ENCODE measurements at regions not wholly inside any gene's neighbourhood (a gene's known extent, or its start where the extent isn't known, plus 50 kb on each side); places are given as distances from the start of the nearest gene placed in this dataset.

DNA sequence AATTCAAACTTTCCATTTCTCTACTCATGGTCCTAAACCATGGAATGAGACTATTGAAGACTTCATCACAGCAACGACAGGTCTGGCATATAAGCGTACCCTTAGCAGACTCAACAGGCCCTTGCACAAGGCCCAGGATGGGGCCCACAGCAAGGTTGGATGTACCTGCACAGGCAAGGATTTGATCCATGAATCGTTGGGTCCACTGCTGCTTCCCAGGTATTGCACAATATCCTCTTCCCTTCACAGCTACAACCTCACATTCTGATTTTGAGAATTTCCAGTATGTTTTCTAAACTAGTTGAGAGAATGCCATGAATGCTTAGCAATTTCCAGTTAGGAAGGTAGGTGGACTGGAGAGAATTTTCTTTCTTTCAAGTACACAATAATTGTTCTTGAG is 515.8 kb downstream of the SUCLG1 start:
- TF ChIP-seq, protein P1, sequence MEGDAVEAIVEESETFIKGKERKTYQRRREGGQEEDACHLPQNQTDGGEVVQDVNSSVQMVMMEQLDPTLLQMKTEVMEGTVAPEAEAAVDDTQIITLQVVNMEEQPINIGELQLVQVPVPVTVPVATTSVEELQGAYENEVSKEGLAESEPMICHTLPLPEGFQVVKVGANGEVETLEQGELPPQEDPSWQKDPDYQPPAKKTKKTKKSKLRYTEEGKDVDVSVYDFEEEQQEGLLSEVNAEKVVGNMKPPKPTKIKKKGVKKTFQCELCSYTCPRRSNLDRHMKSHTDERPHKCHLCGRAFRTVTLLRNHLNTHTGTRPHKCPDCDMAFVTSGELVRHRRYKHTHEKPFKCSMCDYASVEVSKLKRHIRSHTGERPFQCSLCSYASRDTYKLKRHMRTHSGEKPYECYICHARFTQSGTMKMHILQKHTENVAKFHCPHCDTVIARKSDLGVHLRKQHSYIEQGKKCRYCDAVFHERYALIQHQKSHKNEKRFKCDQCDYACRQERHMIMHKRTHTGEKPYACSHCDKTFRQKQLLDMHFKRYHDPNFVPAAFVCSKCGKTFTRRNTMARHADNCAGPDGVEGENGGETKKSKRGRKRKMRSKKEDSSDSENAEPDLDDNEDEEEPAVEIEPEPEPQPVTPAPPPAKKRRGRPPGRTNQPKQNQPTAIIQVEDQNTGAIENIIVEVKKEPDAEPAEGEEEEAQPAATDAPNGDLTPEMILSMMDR (IDR thresholded peaks at IDR 0.05; ENCODE audit: insufficient read depth, low read length, poor library complexity, severe bottlenecking) = no peak
- TF ChIP-seq EZH2phosphoT487 (conservative IDR thresholded peaks at IDR 0.05; ENCODE audit: low read length) = no peak

All from SU-DHL-6 (cell line).